ENCODE measurements at regions not wholly inside any gene's neighbourhood (a gene's known extent, or its start where the extent isn't known, plus 50 kb on each side); places are given as distances from the start of the nearest gene placed in this dataset.

GRCh38 chr9:14511452-14511851, 181.8 kb downstream of the ZDHHC21 start:
- TF ChIP-seq CTCF (IDR thresholded peaks at IDR 0.05; ENCODE audit: low read depth, low read length, missing control alignments), result no peak
- DNase-seq (ENCODE audit: low read depth), result no peak
- no peak overlapping the region for H3K4me3 ChIP-seq (ENCODE audit: low read depth, low read length)

- H3K4me3 ChIP-seq (ENCODE audit: low read depth, low read length), result no peak overlapping the region
- TF ChIP-seq CTCF (IDR thresholded peaks at IDR 0.05; ENCODE audit: low read depth, low read length, missing control alignments), result no peak
- DNase-seq (ENCODE audit: low read depth), result no peak
Measured at GRCh38 chr9:14508884-14509283, 184.3 kb downstream of the ZDHHC21 start.

- H3K4me3 ChIP-seq (ENCODE audit: low read depth, low read length), result no peak overlapping the region
- DNase-seq (ENCODE audit: low read depth), result no peak
- no peak for TF ChIP-seq CTCF (IDR thresholded peaks at IDR 0.05; ENCODE audit: low read depth, low read length, missing control alignments)
Measured at GRCh38 chr9:14501366-14501765, 187.4 kb upstream of the NFIB start.

GRCh38 chr9:14500705-14501104, 186.8 kb upstream of the NFIB start:
- no peak overlapping the region for H3K4me3 ChIP-seq (ENCODE audit: low read depth, low read length)
- no peak for TF ChIP-seq CTCF (IDR thresholded peaks at IDR 0.05; ENCODE audit: low read depth, low read length, missing control alignments)
- no peak for DNase-seq (ENCODE audit: low read depth)

GRCh38 chr9:14499976-14500375, 186.0 kb upstream of the NFIB start:
- DNase-seq (ENCODE audit: low read depth), result no peak
- H3K4me3 ChIP-seq (ENCODE audit: low read depth, low read length), result no peak overlapping the region
- TF ChIP-seq CTCF (IDR thresholded peaks at IDR 0.05; ENCODE audit: low read depth, low read length, missing control alignments), result no peak

- no peak overlapping the region for H3K4me3 ChIP-seq (ENCODE audit: low read depth, low read length)
- TF ChIP-seq CTCF (IDR thresholded peaks at IDR 0.05; ENCODE audit: low read depth, low read length, missing control alignments), result no peak
- DNase-seq (ENCODE audit: low read depth), result no peak
Measured at GRCh38 chr9:14498824-14499223, 184.9 kb upstream of the NFIB start.

GRCh38 chr9:14497476-14497875, 183.5 kb upstream of the NFIB start:
- no peak overlapping the region for H3K4me3 ChIP-seq (ENCODE audit: low read depth, low read length)
- TF ChIP-seq CTCF (IDR thresholded peaks at IDR 0.05; ENCODE audit: low read depth, low read length, missing control alignments), result no peak
- no peak for DNase-seq (ENCODE audit: low read depth)
